Esophagus (tissue), 2 donors: ENCODE measurements at regions not wholly inside any gene's neighbourhood (a gene's known extent, or its start where the extent isn't known, plus 50 kb on each side); places are given as distances from the start of the nearest gene placed in this dataset.

ENCODE experiments used
- H3K27ac ChIP-seq, 2 donors: one replicate each; pipeline ENCODE4 v1.5.1; 2013; ENCODE audit warnings: low read depth in 2 of 2, mild to moderate bottlenecking in 2 of 2, inconsistent platforms in 1 of 2, low read length in 1 of 2, moderate library complexity in 1 of 2
- H3K27me3 ChIP-seq, 2 donors: one replicate each; pipeline ENCODE4 v1.6.1; 2013; ENCODE audit warnings: low read length in 2 of 2, control low read depth in 1 of 2, mild to moderate bottlenecking in 1 of 2; ENCODE audit not compliant: insufficient read depth in 2 of 2, control insufficient read depth in 1 of 2
- H3K36me3 ChIP-seq, 2 donors: one replicate each; pipeline ENCODE4 v1.6.1; 2013; ENCODE audit warnings: low read length in 1 of 2; ENCODE audit not compliant: control insufficient read depth in 2 of 2, insufficient read depth in 2 of 2
- H3K4me1 ChIP-seq, 2 donors: one replicate each; pipeline ENCODE4 v1.6.1; 2013; ENCODE audit warnings: low read length in 1 of 2; ENCODE audit not compliant: control insufficient read depth in 2 of 2, insufficient read depth in 2 of 2
- H3K4me3 ChIP-seq, 2 donors: one replicate each; pipeline ENCODE4 v1.5.1; 2013; ENCODE audit warnings: low read length in 2 of 2, mild to moderate bottlenecking in 2 of 2, low read depth in 1 of 2, moderate library complexity in 1 of 2
- H3K9me3 ChIP-seq, 2 donors: one replicate each; pipeline ENCODE4 v1.6.1; 2013; ENCODE audit warnings: mild to moderate bottlenecking in 2 of 2, low read depth in 1 of 2, low read length in 1 of 2, moderate library complexity in 1 of 2; ENCODE audit not compliant: control insufficient read depth in 2 of 2, insufficient read depth in 1 of 2
- WGBS, 2 donors: extraction: QIAGEN DNeasy Blood & Tissue Kit; methylation state at CpG; one replicate each; pipeline ENCODE4 v1.1.7; 2013; 5-methylcytosine and 5-hydroxymethylcytosine counted together
- donor health status: healthy with polysubstance abuse.
- donor health status: Bipolar disorder and iron deficiency.

DNA sequence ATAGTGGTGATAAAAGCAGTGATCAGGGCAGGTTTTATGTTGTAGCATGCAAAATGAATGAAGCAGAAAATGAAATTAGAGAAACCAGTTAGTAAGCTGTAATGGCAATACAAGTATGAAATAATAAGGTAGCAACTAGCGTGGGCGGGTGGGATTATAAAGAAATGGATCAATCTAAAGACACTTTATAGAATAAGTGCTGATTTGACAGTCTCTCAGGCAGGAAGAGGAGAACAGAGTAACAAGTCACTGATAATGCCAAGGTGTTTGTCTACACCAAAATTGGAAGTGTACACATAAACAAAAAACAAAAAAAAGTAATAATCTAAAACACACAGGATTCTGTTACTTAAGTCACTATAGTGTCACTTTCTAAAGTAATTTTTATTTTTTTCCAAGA lies 51.0 kb upstream of the PCBP1 start:
- H3K4me3 ChIP-seq = no peak overlapping the region
- H3K27ac ChIP-seq = no peak overlapping the region
- peaks cover 6% of the 10 kb centered on the region in 2 donors for H3K4me1 ChIP-seq
- 84 to 95% methylated on average over 2 of the region's 2 CpGs for WGBS, 2 donors
- H3K9me3 ChIP-seq = no peaks in the 10 kb centered on the region
- no peaks in the 10 kb centered on the region for H3K27me3 ChIP-seq
- peaks cover 0 to 2% of the 10 kb centered on the region in 2 donors for H3K36me3 ChIP-seq

DNA sequence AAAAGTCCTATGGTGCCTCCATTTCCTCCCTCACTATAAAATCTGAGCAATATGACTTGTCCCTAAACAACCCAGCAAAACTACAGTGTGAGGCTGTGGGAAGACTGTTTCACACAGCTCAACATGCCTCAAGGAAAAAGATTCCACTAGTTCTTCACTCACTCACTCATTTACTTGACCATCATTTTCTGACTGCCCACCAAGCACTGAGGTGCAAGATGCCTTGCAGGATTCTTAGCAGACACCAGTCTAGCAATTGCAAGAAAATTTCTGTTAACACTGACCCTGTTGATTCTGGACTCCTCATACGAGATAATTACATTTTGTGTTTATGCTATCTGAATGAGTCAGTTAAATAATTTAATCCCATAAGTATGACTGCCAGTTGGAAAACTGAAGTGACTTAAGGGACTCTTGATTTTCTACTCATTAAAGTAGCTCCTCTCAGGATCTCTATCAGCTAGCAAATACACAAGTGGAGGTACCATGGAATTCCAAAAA lies 51.9 kb upstream of the PCBP1 start:
- peaks cover 6% of the 10 kb centered on the region in 2 donors for H3K4me1 ChIP-seq
- H3K27ac ChIP-seq = peak overlapping the region; percentile 65 to 86
- H3K36me3 ChIP-seq = peaks cover 0 to 2% of the 10 kb centered on the region in 2 donors
- no peaks in the 10 kb centered on the region for H3K9me3 ChIP-seq
- no peak overlapping the region for H3K4me3 ChIP-seq
- WGBS, 2 donors = 33% methylated on average over 1 of the region's 1 CpG
- no peaks in the 10 kb centered on the region for H3K27me3 ChIP-seq

DNA sequence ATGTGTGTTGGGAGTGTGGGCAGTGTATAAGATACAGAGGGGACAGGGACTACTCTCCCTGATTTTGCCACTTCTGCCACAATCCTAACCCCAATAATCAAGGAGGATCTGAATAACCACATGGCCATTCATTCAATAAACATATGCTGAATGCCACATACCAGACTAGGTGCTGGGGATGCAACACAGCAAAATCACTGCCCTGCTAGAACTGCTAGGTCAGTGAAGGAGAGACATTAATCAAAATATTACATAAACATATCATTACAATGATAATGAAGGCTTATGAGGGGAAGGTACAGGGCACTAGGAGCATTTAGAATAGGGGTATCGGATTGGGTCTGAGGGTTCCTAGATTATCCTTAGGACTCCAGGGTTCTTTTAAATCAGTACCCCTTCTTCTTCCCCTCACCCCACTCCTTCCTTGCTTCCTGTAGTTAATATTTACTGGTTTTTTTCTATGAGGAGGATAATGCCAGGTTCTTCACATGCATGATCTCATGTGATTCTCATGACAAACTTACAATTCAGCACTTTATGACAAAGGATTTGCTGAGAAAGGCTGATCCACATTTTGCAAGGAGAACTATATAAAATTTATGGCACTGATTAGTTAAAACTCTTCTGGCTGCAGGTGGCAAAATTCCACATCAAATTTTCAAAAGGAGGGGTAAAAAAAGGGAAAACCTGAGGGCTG lies 56.4 kb upstream of the PCBP1 start:
- WGBS, 2 donors = 86 to 90% methylated on average over 1 of the region's 1 CpG

DNA sequence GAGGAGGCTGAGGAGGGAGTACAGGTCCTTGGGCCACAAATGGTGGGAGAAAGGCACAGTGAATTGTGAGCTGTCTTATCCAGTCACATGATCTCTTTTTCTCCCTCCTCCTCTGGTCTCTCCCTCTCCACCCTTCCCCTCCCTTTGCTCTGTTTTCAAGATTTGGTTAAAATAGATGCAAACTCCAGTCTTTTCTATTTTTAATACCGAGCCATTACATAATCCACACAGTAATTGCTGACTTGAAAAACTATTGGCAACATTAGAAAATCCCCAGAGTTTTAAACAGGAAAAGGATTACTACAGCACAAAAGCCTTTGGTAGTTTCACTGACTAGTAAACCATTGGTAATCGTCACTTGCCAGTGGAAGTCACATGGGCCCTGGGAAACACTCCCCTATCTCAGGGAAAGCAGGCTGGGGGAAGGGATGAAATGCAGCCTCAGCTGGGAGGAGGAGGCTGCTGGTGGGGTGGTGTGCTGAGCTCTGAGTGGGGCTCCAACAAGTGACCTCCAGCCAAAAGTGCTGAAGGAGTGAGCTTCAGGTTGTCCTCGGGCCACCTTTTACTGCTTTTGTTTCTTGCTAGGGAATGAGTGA lies 57.4 kb upstream of the PCBP1 start:
- H3K9me3 ChIP-seq = no peaks in the 10 kb centered on the region
- H3K4me1 ChIP-seq = peaks cover 3 to 10% of the 10 kb centered on the region in 2 donors
- H3K36me3 ChIP-seq = peaks cover 0 to 2% of the 10 kb centered on the region in 2 donors
- H3K4me3 ChIP-seq = no peak overlapping the region
- no peaks in the 10 kb centered on the region for H3K27me3 ChIP-seq
- WGBS, 2 donors = 31 to 36% methylated on average over 3 of the region's 3 CpGs
- peak overlapping the region; percentile 76 to 80 for H3K27ac ChIP-seq

More for the DNA sequence above, 56.4 kb upstream of the PCBP1 start:
- no peak overlapping the region for H3K4me3 ChIP-seq
- H3K9me3 ChIP-seq = no peaks in the 10 kb centered on the region
- H3K4me1 ChIP-seq = peaks cover 6 to 13% of the 10 kb centered on the region in 2 donors
- peaks cover 0 to 2% of the 10 kb centered on the region in 2 donors for H3K36me3 ChIP-seq
- peak overlapping the region in 1 of 2 donors; percentile 76 for H3K27ac ChIP-seq
- H3K27me3 ChIP-seq = no peaks in the 10 kb centered on the region

DNA sequence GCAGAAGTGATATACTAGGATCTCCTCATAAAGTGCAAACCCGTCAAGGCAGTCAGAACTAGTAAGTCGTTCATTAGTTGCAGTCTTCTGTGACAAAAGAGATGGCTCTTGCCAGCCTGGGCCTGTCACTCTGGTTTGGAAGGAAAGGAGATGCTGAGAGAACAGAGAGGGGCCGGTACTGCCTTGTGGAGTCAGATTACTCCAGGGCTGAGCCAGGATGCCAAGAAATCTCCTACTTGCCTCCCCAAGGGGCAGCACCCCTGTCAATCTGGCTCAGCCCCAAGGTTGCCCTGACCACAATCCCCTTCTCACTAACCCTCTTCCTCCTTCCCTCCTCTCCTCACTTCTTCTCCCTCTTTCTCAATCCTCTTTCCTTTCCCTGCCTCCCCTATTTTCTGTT lies 62.9 kb upstream of the ASPRV1 start:
- Histone ChIP-seq H3K4me3 (no peak overlapping the region), H3K36me3 (no peaks in the 10 kb centered on the region), H3K27ac (peak overlapping the region; percentile 37 to 84), H3K27me3 (no peaks in the 10 kb centered on the region), H3K4me1 (no peaks in the 10 kb centered on the region), H3K9me3 (no peaks in the 10 kb centered on the region)
- 39 to 50% methylated on average over 3 of the region's 3 CpGs for WGBS, 2 donors

DNA sequence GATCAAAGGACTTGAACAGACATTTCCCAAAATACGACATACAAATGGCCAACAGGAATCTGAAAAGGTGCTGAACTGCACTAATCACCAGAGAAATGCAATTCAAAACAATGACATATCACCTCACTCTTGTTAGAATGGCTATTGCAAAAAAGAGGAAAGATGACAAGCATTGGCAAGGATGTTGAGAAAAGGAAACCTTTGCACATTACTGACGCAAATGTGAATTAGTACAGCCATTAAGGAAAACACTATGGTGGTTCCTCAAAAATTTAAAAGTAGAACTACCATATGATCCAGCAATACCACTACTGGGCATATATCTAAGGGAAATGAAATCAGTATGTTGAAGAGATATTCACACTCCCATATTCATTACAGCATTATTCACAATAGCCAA lies 57.7 kb upstream of the ASPRV1 start:
- Histone ChIP-seq H3K27ac (no peak overlapping the region), H3K27me3 (no peaks in the 10 kb centered on the region), H3K36me3 (no peaks in the 10 kb centered on the region), H3K4me3 (no peak overlapping the region), H3K9me3 (no peaks in the 10 kb centered on the region), H3K4me1 (no peaks in the 10 kb centered on the region)
- whole genome bisulfite sequencing, 2 donors = 93 to 94% methylated on average over 2 of the region's 2 CpGs

DNA sequence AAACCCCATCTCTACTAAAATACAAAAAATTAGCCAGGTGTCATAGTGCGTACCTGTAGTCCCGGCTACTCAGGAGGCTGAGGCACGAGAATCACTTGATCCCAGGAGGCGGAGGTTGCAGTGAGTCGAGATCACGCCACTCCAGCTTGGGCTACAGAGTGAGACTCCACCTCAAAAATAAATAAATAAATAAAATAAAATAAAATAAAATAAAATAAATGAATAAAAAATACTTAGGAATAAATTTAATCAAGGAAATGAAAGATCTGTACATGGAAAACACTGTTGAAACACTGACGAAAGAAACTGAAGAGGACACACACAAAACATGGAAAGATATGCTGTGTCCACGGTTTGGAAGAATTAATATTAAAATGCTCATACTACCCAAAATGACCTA lies 56.5 kb upstream of the ASPRV1 start:
- Histone ChIP-seq H3K4me1 (no peaks in the 10 kb centered on the region), H3K36me3 (no peaks in the 10 kb centered on the region), H3K27ac (no peak overlapping the region), H3K27me3 (no peaks in the 10 kb centered on the region), H3K9me3 (no peaks in the 10 kb centered on the region), H3K4me3 (no peak overlapping the region)
- WGBS, 2 donors = 96 to 99% methylated on average over 8 of the region's 8 CpGs

DNA sequence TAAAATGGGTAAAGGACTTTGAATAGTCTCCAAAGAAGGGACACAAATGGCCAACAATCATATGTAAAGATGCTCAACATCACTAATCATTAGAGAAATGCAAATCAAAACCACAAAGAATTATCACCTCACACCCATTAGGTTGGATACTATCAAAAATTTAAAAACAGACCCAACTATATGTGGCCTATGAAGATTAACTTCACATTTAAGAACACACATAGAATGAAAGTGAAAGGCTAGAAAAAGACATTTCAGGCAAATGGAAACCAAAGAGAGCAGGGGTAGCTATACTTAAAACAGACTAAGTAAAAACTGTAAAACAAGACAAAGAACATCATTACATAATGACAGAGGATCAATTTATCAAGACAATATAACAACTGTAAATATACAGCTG lies 53.5 kb upstream of the ASPRV1 start:
- H3K36me3 ChIP-seq = no peaks in the 10 kb centered on the region
- no peak overlapping the region for H3K4me3 ChIP-seq
- H3K27me3 ChIP-seq = no peaks in the 10 kb centered on the region
- H3K27ac ChIP-seq = no peak overlapping the region
- peaks cover 0 to 3% of the 10 kb centered on the region in 2 donors for H3K4me1 ChIP-seq
- H3K9me3 ChIP-seq = no peaks in the 10 kb centered on the region

DNA sequence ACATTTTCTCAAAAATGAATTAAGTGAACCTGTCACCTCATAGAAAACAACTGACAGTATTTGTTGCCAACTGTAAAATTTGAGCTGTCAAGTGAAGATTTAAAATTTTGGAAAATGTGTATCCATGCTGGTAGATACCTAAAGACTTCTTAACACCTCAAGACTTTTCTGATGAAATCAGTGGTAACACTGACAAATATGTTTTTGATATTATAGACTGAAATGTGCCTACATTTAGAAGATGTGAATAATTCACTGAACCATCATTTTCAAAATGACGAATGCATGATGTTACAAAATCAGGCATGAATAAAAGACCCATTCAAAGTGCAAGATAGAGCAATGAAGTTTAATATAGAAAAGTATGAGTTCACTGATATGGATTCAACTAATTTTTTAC lies 51.5 kb upstream of the ASPRV1 start:
- no peak overlapping the region for H3K4me3 ChIP-seq
- H3K9me3 ChIP-seq = no peaks in the 10 kb centered on the region
- H3K27ac ChIP-seq = no peak overlapping the region
- H3K36me3 ChIP-seq = no peaks in the 10 kb centered on the region
- H3K4me1 ChIP-seq = peaks cover 0 to 3% of the 10 kb centered on the region in 2 donors
- WGBS, 2 donors = 93 to 100% methylated on average over 1 of the region's 1 CpG
- H3K27me3 ChIP-seq = no peaks in the 10 kb centered on the region

DNA sequence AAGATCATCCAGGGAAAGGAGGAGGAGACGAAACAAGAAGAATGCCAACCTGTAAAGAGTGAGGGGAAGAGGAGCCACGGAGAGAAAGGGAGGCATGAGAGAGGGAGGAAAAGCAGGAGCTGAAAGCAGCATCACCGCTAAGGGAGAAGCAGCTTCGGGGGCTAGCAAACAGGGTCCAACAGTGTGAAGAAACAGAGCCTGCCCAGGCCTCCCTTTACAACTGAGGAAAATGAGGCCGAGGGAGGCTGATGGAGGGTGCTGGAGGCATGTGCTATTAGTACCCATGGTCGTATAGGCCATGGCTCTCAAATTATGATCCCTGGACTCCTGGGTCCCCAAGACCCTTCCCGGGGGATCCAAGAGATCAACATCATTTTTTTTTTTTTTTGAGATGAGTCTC lies 50.4 kb upstream of the ASPRV1 start:
- Histone ChIP-seq H3K27me3 (no peaks in the 10 kb centered on the region), H3K4me1 (peaks cover 0 to 3% of the 10 kb centered on the region in 2 donors), H3K9me3 (no peaks in the 10 kb centered on the region), H3K4me3 (no peak overlapping the region), H3K27ac (no peak overlapping the region), H3K36me3 (no peaks in the 10 kb centered on the region)
- WGBS, 2 donors = 93 to 94% methylated on average over 7 of the region's 7 CpGs
